Kidney (tissue), 13 donors: ENCODE measurements at regions not wholly inside any gene's neighbourhood (a gene's known extent, or its start where the extent isn't known, plus 50 kb on each side); places are given as distances from the start of the nearest gene placed in this dataset.

Source experiments
- DNase-seq, 5 donors: peaks; one replicate each; pipeline ENCODE4 v3.0.0-alpha.2; 2013 to 2020
- FAIRE-seq: peaks from 2 replicates; lab custom pipeline; 2012; peaks lifted over from hg19 to GRCh38; lab: Jason Lieb, UNC
- H3K27ac ChIP-seq, 2 donors: one replicate each; pipeline ENCODE4 v1.7.0; 2013; ENCODE audit warnings: low read depth in 2 of 2, low read length in 2 of 2, inconsistent platforms in 1 of 2
- H3K27me3 ChIP-seq: one replicate; pipeline ENCODE4 v1.7.1; 2013; ENCODE audit warnings: low read length, inconsistent platforms; ENCODE audit not compliant: control insufficient read depth, insufficient read depth
- H3K36me3 ChIP-seq, 3 donors: one replicate each; pipeline versions ENCODE4 v1.7.0 to v1.7.1; 2013; ENCODE audit warnings: low read length in 3 of 3, control low read depth in 1 of 3, inconsistent platforms in 1 of 3; ENCODE audit not compliant: insufficient read depth in 3 of 3, control insufficient read depth in 2 of 3
- H3K4me1 ChIP-seq, 3 donors: one replicate each; pipeline versions ENCODE4 v1.7.0 to v1.7.1; 2013; ENCODE audit warnings: low read length in 3 of 3, inconsistent platforms in 1 of 3, low read depth in 1 of 3; ENCODE audit not compliant: control insufficient read depth in 2 of 3, insufficient read depth in 2 of 3
- H3K4me3 ChIP-seq, 3 donors: one replicate each; pipeline versions ENCODE4 v1.7.0 to v1.8.1; 2013; ENCODE audit warnings: low read length in 3 of 3, control low read depth in 1 of 3, inconsistent platforms in 1 of 3
- H3K9ac ChIP-seq, 3 donors: one replicate each; pipeline versions ENCODE4 v1.7.0 to v1.7.1; 2013; ENCODE audit warnings: low read length in 3 of 3, control low read depth in 1 of 3, inconsistent platforms in 1 of 3
- H3K9me3 ChIP-seq, 3 donors: one replicate each; pipeline versions ENCODE4 v1.7.0 to v1.7.1; 2013; ENCODE audit warnings: low read length in 3 of 3, control low read depth in 1 of 3, inconsistent platforms in 1 of 3; ENCODE audit not compliant: control insufficient read depth in 2 of 3, insufficient read depth in 1 of 3
- CTCF ChIP-seq: IDR thresholded peaks from 3 replicates; pipeline ENCODE4 v1.5.1; 2012; ENCODE audit warnings: mild to moderate bottlenecking, moderate library complexity, borderline replicate concordance; ENCODE audit not compliant: insufficient read depth; ENCODE audit errors: extremely low read depth
- intact Hi-C: fragments of 100-400 bp; cut with DNase I; formaldehyde crosslinking; loops from one replicate; pipeline ENCODE4 v1.11.1; 2022
- donor health status: control.
- donor health status: control.
- donor health status: control.
- donor health status: control.
- donor health status: control.
- donor health status: DM: yes; HTN: yes; CAD: no.
- donor health status: Normal renal cell carcinoma (clear cell type).

GRCh38 chr3:144034715-144035290 is 63.2 kb downstream of the DIPK2A start:
- H3K36me3 ChIP-seq, result no peaks in the 10 kb centered on the region
- H3K9ac ChIP-seq, result no peak overlapping the region
- no peaks in the 10 kb centered on the region for H3K4me1 ChIP-seq
- H3K9me3 ChIP-seq, result no peaks in the 10 kb centered on the region
- H3K27ac ChIP-seq, result no peak overlapping the region
- DNase-seq (no peak), FAIRE-seq (no peak)
- no peaks in the 10 kb centered on the region for H3K27me3 ChIP-seq
- H3K4me3 ChIP-seq, result no peak overlapping the region
- TF ChIP-seq CTCF, result no peak
- intact Hi-C loops, result no loop called here

- no peak for TF ChIP-seq CTCF
- no peak for DNase-seq
- H3K9ac ChIP-seq, result no peak overlapping the region
- no peaks in the 10 kb centered on the region for H3K27me3 ChIP-seq
- H3K27ac ChIP-seq, result no peak overlapping the region
- H3K4me1 ChIP-seq, result no peaks in the 10 kb centered on the region
- H3K36me3 ChIP-seq, result no peaks in the 10 kb centered on the region
- intact Hi-C loops, result no loop called here
- no peak for FAIRE-seq
- H3K4me3 ChIP-seq, result no peak overlapping the region
- H3K9me3 ChIP-seq, result no peaks in the 10 kb centered on the region
Observed at GRCh38 chr3:144036498-144036897, 64.9 kb downstream of the DIPK2A start.

GRCh38 chr3:144039661-144040060 is 68.0 kb downstream of the DIPK2A start:
- no peak overlapping the region for H3K9ac ChIP-seq
- H3K27me3 ChIP-seq, result no peaks in the 10 kb centered on the region
- H3K4me3 ChIP-seq, result no peak overlapping the region
- H3K36me3 ChIP-seq, result no peaks in the 10 kb centered on the region
- DNase-seq (no peak), FAIRE-seq (no peak)
- no peak overlapping the region for H3K27ac ChIP-seq
- intact Hi-C loops, result no loop called here
- H3K4me1 ChIP-seq, result no peaks in the 10 kb centered on the region
- no peak for TF ChIP-seq CTCF
- H3K9me3 ChIP-seq, result no peaks in the 10 kb centered on the region
